Endothelial cell of umbilical vein (primary cell): ENCODE measurements at regions not wholly inside any gene's neighbourhood (a gene's known extent, or its start where the extent isn't known, plus 50 kb on each side); places are given as distances from the start of the nearest gene placed in this dataset.

Experiments used
- BruUV-seq: library from RNA; stranded (reverse); fragments of 400-500 nt; replicated peaks from 2 replicates; lab custom pipeline; 2021; lab: Mats Ljungman, UMichigan
- CTCF ChIA-PET: fragments of 300-600, 350-600 bp; sonication (Branson Sonifier 250); formaldehyde crosslinking; loops from one replicate; lab custom pipeline; 2021; ENCODE audit warnings: antibody characterized with exemption, inconsistent platforms; lab: Charles Lee
- POLR2A ChIA-PET: fragments of 300-600, 350-600 bp; sonication (Branson Sonifier 250); formaldehyde crosslinking; loops from one replicate; lab custom pipeline; 2021; ENCODE audit warnings: antibody characterized with exemption, inconsistent platforms; lab: Charles Lee
- DNase-seq: peaks from one replicate; pipeline ENCODE4 v3.0.0-alpha.2; 2011; ENCODE audit warnings: low read depth, low spot score
- FAIRE-seq: peaks from 2 replicates; lab custom pipeline; 2011; peaks lifted over from hg19 to GRCh38; lab: Jason Lieb, UNC
- H2AFZ ChIP-seq: 2 replicates; pipeline ENCODE4 v1.6.0; 2012; ENCODE audit warnings: low read depth, low read length, control low read depth, inconsistent platforms
- H3K27ac ChIP-seq: 2 replicates; pipeline ENCODE4 v1.5.1; 2011; ENCODE audit warnings: low read depth, mild to moderate bottlenecking, control low read depth, low read length, moderate library complexity; ENCODE audit not compliant: insufficient read depth
- H3K27me3 ChIP-seq, 2 experiments: 2 replicates each; pipeline versions ENCODE4 v1.6.0 to v1.6.1; 2011; ENCODE audit warnings: low read length in 2 of 2, mixed read lengths in 1 of 2; ENCODE audit not compliant: control insufficient read depth in 2 of 2, insufficient read depth in 2 of 2
- H3K36me3 ChIP-seq, 2 experiments: 2 replicates in 1 of 2; 3 replicates in 1 of 2; pipeline ENCODE4 v1.5.1; 2011; ENCODE audit warnings: low read length in 2 of 2, mild to moderate bottlenecking in 1 of 2, moderate library complexity in 1 of 2; ENCODE audit not compliant: control insufficient read depth in 2 of 2, insufficient read depth in 2 of 2; ENCODE audit errors: extremely low read depth in 1 of 2
- H3K4me1 ChIP-seq: 3 replicates; pipeline ENCODE4 v1.5.1; 2011; ENCODE audit warnings: mild to moderate bottlenecking, low read length; ENCODE audit not compliant: control insufficient read depth, insufficient read depth; ENCODE audit errors: extremely low read depth
- H3K4me2 ChIP-seq: 2 replicates; pipeline ENCODE4 v1.6.1; 2011; ENCODE audit warnings: low read length, control low read depth, mixed read lengths; ENCODE audit not compliant: insufficient read depth
- H3K4me3 ChIP-seq, 3 experiments: fragments of 200-600 bp in 1 of 3; sonication (generic), shearing (Covaris generic) in 1 of 3; replicated peaks in 1 of 3; 2 replicates each; pipeline ENCODE4 v1.5.1; 2011 to 2016; ENCODE audit warnings: control low read depth in 3 of 3, low read length in 3 of 3, mild to moderate bottlenecking in 2 of 3, inconsistent platforms in 1 of 3, low read depth in 1 of 3, moderate library complexity in 1 of 3; ENCODE audit not compliant: insufficient read depth in 1 of 3
- H3K79me2 ChIP-seq: 2 replicates; pipeline ENCODE4 v1.6.0; 2012; ENCODE audit warnings: low read length, inconsistent platforms; ENCODE audit not compliant: control insufficient read depth, insufficient read depth
- H3K9ac ChIP-seq: replicated peaks from 2 replicates; pipeline ENCODE3; 2011; ENCODE audit warnings: low read length, control low read depth; ENCODE audit not compliant: insufficient read depth; ENCODE audit errors: extremely low read depth
- H3K9me1 ChIP-seq: replicated peaks from 3 replicates; pipeline ENCODE4 v1.6.0; 2011; ENCODE audit warnings: mild to moderate bottlenecking, low read length; ENCODE audit not compliant: control insufficient read depth, insufficient read depth; ENCODE audit errors: extremely low read depth
- H3K9me3 ChIP-seq: replicated peaks from 2 replicates; pipeline ENCODE4 v1.5.1; 2012; ENCODE audit warnings: low read length, inconsistent platforms; ENCODE audit not compliant: control insufficient read depth, insufficient read depth
- H4K20me1 ChIP-seq: replicated peaks from 2 replicates; pipeline ENCODE3; 2011; ENCODE audit warnings: mild to moderate bottlenecking, low read length; ENCODE audit not compliant: control insufficient read depth, insufficient read depth; ENCODE audit errors: extremely low read depth
- EZH2 ChIP-seq: IDR thresholded peaks from 2 replicates; pipeline ENCODE4 v1.6.1; 2012; ENCODE audit warnings: borderline replicate concordance, low read depth, mild to moderate bottlenecking, moderate library complexity, low read length, inconsistent platforms; ENCODE audit not compliant: severe bottlenecking
- FOS ChIP-seq: IDR thresholded peaks from 2 replicates; pipeline ENCODE4 v1.6.1; 2011; ENCODE audit warnings: mild to moderate bottlenecking, low read length, moderate library complexity, borderline replicate concordance; ENCODE audit not compliant: insufficient read depth
- GATA2 ChIP-seq: IDR thresholded peaks from 2 replicates; pipeline ENCODE4 v1.7.0; 2011; ENCODE audit warnings: low read depth, mild to moderate bottlenecking, moderate library complexity, mixed read lengths, low read length; ENCODE audit not compliant: insufficient read length, insufficient read depth
- JUN ChIP-seq: IDR thresholded peaks from 2 replicates; pipeline ENCODE4 v1.6.1; 2011; ENCODE audit warnings: borderline replicate concordance, low read depth; ENCODE audit not compliant: insufficient read length, insufficient read depth
- MYC ChIP-seq: IDR thresholded peaks from one replicate; pipeline ENCODE4 v1.6.1; 2011; ENCODE audit warnings: mild to moderate bottlenecking, low read depth, low read length
- POLR2A ChIP-seq: IDR thresholded peaks from 2 replicates; pipeline ENCODE4 v1.6.1; 2012; ENCODE audit warnings: low read depth, mild to moderate bottlenecking, control low read depth, low read length
- POLR2AphosphoS5 ChIP-seq: IDR thresholded peaks from 2 replicates; pipeline ENCODE4 v1.6.1; 2012; ENCODE audit warnings: low read depth, mild to moderate bottlenecking, control low read depth, low read length, moderate library complexity; ENCODE audit not compliant: insufficient read depth
- dilution Hi-C: fragments of 300-500 bp; cut with MboI; formaldehyde crosslinking; loops from one replicate; pipeline ENCODE4 v1.15.0; 2019; ENCODE audit warnings: low sequenced_read_pairs; ENCODE audit not compliant: extremely low pct_ligation_motif_present
- intact Hi-C: fragments of 100-400 bp; cut with micrococcal nuclease; formaldehyde crosslinking; loops from one replicate; pipeline ENCODE4 v1.10.0; 2022
- TF ChIP-seq, protein P1 (sequence below): IDR thresholded peaks from 2 replicates; pipeline ENCODE4 v1.6.1; 2011; ENCODE audit not compliant: insufficient read depth, insufficient read length
- TF ChIP-seq, protein P2 (sequence below), 2 donors: IDR thresholded peaks; 1 replicate in 1 of 2; 2 replicates in 1 of 2; pipeline ENCODE4 v1.5.1; 2011; ENCODE audit warnings: low read length in 2 of 2, mild to moderate bottlenecking in 2 of 2, moderate library complexity in 2 of 2, control low read depth in 1 of 2, inconsistent platforms in 1 of 2, low read depth in 1 of 2; ENCODE audit not compliant: insufficient read depth in 1 of 2; ENCODE audit errors: extremely low read depth in 1 of 2

DNA sequence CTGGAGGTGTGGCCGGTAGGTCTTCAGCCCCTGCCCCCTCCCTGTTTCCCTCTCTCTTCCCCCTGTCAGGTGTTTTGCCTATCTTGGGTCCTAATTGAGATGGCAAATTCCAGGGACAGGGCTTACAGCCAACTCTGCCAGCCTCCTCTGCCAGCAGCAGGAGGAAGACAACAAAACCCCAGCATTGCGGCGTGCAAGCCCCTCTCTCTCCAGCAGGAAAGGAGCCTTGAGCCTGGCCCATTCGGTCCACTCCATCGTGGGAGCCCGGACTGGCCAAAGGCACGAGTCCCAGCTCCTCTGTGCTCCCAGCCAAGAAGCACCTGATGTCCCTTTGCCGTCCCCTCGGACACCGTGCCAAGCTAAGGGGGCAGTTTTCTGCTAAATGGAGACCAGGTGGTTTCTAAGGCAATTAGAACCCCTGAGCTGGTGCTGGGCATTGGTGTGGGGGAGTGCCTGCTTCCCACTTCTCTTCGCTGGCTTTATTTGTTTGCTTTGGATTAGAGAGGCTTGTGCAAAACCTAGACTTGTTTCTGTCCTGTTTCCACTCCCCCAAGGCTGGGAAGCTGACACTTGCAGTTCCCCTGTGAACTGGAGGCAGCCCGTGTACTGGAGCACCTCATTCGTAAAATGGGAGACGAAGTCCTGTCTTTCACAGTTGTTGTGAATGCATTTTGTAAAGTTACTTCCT lies 57.1 kb upstream of the LHX5 start:
- H3K27me3 ChIP-seq: no peaks in the 10 kb centered on the region
- H3K4me1 ChIP-seq: no peaks in the 10 kb centered on the region
- dilution Hi-C loops (no loop called here), intact Hi-C loops (no loop called here)
- ChIA-PET POLR2A (no interaction called here), CTCF (no interaction called here)
- H3K9me1 ChIP-seq: no peaks in the 10 kb centered on the region
- no peak for DNase-seq
- H3K4me3 ChIP-seq: no peak overlapping the region
- no peaks in the 10 kb centered on the region for H3K36me3 ChIP-seq
- H2AFZ ChIP-seq: no peak overlapping the region
- no peaks in the 10 kb centered on the region for H3K9me3 ChIP-seq
- H3K79me2 ChIP-seq: no peaks in the 10 kb centered on the region
- H3K4me2 ChIP-seq: no peak overlapping the region
- TF ChIP-seq JUN (no peak), POLR2AphosphoS5 (no peak), GATA2 (no peak), POLR2A (no peak), EZH2 (no peak), MYC (no peak), FOS (no peak)
- TF ChIP-seq, protein P1, sequence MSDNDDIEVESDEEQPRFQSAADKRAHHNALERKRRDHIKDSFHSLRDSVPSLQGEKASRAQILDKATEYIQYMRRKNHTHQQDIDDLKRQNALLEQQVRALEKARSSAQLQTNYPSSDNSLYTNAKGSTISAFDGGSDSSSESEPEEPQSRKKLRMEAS: no peak
- TF ChIP-seq, protein P2, sequence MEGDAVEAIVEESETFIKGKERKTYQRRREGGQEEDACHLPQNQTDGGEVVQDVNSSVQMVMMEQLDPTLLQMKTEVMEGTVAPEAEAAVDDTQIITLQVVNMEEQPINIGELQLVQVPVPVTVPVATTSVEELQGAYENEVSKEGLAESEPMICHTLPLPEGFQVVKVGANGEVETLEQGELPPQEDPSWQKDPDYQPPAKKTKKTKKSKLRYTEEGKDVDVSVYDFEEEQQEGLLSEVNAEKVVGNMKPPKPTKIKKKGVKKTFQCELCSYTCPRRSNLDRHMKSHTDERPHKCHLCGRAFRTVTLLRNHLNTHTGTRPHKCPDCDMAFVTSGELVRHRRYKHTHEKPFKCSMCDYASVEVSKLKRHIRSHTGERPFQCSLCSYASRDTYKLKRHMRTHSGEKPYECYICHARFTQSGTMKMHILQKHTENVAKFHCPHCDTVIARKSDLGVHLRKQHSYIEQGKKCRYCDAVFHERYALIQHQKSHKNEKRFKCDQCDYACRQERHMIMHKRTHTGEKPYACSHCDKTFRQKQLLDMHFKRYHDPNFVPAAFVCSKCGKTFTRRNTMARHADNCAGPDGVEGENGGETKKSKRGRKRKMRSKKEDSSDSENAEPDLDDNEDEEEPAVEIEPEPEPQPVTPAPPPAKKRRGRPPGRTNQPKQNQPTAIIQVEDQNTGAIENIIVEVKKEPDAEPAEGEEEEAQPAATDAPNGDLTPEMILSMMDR (IDR thresholded peaks at IDR 0.05; ENCODE audit: extremely low read depth in 1 of 2, insufficient read depth in 1 of 2, low read depth in 1 of 2, low read length in 2 of 2): no peak
- H4K20me1 ChIP-seq: no peaks in the 10 kb centered on the region
- no peak for FAIRE-seq
- BruUV-seq: no TSS peak
- no peak overlapping the region for H3K9ac ChIP-seq
- no peak overlapping the region for H3K27ac ChIP-seq
